Kidney glomerular epithelial cell (primary cell): ENCODE measurements at regions not wholly inside any gene's neighbourhood (a gene's known extent, or its start where the extent isn't known, plus 50 kb on each side); places are given as distances from the start of the nearest gene placed in this dataset.
A peak's percentile ranks its signal among the peaks of the same experiment; 100 is the strongest.
"Not testable (repeated sequence)": the region's sequence is repeated elsewhere in the genome, so short reads cannot be mapped to it uniquely, and the experiment has no call there.

Experiments used
- DNase-seq: peaks from one replicate; lab custom pipeline; 2025; lab: John Stamatoyannopoulos, UW

DNA sequence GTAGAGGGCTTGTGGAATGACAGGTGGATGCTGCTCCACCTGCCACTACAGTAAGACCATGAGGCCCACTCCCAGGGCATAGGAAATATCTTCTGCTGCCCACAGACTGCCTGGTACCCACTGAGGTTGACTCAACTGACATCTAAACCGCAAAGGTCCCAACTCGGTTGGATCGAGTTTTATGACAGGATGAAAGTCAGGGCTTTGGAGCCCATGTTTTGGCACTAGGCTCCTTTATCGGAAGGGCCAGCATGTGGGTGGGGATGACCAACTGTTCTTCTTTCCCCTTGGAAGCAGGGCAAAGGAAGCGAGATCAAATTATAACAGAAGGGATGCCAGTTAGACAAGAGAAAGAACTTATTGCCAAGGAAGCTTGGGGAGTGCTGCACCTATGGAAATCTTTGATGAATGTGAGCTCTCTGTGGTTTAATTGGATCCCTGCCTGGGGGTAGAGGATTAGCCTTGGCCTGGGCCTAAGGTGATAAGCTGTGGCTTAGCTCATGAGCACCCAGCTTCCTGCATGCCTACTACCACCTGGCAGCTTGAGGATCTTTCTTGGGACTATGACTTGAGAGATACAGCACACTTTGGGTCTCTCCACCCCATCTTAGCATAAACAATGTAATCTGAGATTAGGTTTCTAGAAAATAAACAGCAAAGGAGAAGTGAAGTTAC is 121.8 kb downstream of the KCNA5 start:
- DNase-seq, result no peak

DNA sequence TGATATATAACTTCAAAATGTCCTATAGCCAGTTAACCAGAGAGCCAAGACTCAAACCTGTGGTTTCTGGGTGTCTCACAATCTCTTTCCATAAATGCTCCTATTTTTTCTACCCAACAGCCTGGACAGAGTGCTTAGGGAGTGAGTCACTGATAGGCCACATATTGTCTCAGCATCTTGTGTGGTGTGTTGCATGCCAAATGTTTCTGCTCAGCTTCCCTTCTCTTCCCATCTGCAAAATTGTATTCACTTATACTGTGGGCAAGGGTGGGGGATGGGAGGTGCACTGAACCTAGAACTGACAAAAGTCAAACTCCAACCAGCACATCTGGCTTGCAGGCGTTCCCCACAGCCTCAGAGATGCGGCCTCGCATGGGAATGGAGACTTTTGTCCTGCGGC is 123.3 kb downstream of the KCNA5 start:
- peak; percentile 82 for DNase-seq

GRCh38 chr12:5168148-5168547 is 124.5 kb downstream of the KCNA5 start:
- no peak for DNase-seq

GRCh38 chr12:5170844-5171243 is 127.2 kb downstream of the KCNA5 start:
- DNase-seq, result no peak

DNA sequence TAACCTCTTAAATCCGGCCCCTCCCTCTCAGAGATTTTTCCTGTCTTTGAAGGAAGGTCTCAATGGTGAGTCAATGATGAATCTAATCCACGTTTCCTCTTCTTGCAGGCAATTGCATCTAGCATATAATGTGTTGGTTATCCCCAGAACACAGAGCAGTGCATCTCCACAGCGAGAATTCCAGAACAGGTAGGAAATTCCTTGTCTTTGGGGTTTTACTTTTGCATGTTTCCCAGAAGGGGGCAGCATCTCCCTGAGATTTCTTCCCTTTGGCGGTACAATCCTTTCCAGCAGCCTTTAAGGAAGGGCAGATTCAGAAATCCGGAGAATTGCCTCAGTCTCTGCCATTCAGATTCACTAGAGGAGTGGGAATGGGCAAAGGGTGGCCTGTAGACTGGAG is 128.0 kb downstream of the KCNA5 start:
- DNase-seq, result peak; percentile 40

DNA sequence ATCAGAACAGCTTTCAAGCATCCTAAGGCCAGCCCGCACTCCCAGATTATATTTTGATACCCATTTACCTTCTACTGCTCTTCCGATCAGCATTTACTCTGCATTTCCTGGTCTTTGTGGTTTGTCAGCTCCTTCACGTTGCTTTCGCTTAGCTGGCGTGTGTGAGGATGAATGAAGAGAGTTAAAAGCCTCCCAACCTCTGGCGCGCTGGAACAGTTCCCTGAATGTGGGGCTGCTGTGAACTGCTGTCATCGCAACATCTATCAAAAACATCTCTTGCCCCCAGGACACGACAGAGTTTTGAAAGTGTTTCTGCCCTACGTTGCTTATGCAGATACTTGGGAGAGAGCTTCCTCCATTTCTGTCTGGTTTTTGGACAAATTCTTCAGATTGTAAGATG is 129.2 kb downstream of the KCNA5 start:
- DNase-seq, result no peak

- no peak for DNase-seq
These were observed 129.9 kb downstream of the KCNA5 start for GRCh38 chr12:5173511-5174011.

DNA sequence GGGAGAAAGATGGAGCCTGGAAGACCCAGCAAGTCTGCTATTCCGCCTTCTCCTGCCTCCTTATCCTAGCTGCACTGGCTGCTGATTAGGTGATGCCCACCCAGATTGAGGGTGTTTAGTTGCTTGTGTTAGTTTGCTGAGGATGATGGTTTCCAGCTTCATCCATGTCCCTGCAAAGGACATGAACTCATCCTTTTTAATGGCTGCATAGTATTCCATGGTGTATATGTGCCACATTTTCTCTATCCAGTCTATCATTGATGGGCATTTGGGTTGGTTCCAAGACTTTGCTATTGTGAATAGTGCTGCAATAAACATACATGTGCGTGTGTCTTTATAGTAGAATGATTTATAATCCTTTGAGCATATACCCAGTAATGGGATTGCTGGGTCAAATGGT is 131.7 kb downstream of the KCNA5 start:
- not testable (repeated sequence) for DNase-seq

DNA sequence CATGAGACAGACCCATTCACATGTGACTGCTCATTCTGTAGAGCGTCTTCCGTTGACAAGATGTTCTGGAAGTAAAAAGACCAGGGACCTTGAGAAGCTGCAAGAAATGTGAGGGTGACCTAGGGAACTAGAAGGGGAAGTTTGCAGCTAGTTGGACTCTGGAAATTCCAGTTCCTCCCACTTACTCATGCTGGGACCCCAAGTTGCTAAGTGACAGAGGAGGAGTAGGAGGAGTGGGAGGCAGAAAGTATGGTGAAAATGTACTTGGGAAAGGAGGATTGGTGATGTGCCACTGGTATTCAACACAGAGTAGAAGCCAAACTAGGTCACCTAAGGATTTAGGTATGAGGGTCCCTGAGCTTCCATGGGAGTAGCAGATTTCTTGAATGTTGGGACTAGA is 132.4 kb downstream of the KCNA5 start:
- DNase-seq, result no peak

DNA sequence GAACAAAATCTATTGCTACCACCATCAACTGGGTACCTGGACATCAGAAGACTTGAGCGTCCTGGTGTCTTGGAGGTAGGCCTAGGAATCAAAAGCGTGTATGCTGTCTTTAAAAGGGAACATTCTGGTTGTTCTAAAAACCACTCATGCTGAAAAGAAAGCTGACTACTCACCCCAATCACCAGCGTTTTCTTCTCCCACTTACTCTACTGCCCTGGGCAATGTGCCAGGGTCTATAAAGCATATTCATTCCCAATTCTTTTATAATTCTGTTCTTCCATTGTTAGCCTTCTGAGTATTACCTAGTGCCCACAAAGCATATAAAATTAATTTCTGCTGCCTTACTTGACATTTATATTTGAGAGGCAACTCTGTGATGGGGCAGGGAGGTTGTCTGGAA is 133.4 kb downstream of the KCNA5 start:
- DNase-seq, result no peak

DNA sequence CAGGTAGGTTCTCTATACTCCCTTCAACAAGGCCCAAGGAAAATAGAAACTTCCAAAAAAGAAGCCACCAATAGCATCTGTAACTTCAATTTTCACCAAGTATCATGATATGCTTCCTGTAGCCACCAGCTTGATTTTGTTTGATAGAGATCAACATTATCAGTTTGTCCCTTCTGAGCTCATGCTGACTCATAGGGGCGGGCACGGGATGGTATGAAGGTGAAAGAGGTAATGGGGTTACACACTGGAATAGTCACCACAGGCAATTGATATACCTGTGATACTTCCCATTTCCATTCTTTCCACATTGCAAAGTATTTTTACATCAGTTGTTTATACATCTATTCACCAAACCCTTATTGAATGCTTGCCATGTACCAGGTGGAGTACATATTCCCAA is 134.1 kb downstream of the KCNA5 start:
- no peak for DNase-seq

GRCh38 chr12:5178571-5178970 is 134.9 kb downstream of the KCNA5 start:
- no peak for DNase-seq

GRCh38 chr12:5180496-5180895 is 136.8 kb downstream of the KCNA5 start:
- DNase-seq, result no peak

- no peak for DNase-seq
These were observed 140.5 kb downstream of the KCNA5 start for GRCh38 chr12:5184186-5184585.

GRCh38 chr12:5185435-5186069 is 141.9 kb downstream of the KCNA5 start:
- no peak for DNase-seq

GRCh38 chr12:5186715-5187114 is 143.0 kb downstream of the KCNA5 start:
- DNase-seq, result no peak

DNA sequence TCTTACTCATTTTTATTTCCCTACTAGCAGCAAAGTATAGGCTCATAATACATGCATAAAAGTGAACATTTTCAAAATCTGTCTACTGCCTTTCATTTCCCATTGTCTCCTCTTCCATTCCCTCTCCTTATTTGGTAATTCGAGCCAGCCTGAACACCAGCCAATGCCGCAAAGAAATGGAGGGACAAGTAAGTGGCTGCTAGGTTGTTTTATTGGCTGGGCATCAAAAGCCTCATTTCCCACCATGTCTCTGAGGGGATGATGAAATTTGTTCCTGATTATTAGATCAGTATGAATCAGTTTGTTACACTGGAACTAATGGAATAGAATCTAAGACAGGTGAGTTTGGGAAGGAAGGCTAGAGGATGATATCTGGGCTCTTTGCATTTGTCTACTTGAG is 143.5 kb downstream of the KCNA5 start:
- no peak for DNase-seq

DNA sequence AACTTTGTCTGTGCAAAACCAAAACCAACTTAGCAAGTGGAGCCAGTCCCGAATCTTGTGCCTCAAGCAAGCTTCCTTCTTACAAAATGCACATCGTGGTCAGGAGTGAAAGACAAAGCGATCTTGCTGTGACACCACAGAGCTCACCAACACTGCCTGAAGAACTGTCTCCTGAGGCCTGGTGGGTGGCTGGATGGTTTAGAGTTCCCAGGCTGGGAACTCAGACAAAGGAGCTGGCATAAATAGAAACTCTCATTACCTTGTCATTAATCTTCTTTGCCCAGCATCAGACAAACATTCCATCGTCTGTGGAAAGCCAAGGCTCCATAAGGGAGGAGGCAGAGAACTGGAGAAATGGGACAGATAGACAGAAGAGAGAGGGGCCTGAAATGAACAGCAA is 144.8 kb downstream of the KCNA5 start:
- DNase-seq, result no peak

- no peak for DNase-seq
These were observed 145.5 kb downstream of the KCNA5 start for GRCh38 chr12:5189173-5189572.

DNA sequence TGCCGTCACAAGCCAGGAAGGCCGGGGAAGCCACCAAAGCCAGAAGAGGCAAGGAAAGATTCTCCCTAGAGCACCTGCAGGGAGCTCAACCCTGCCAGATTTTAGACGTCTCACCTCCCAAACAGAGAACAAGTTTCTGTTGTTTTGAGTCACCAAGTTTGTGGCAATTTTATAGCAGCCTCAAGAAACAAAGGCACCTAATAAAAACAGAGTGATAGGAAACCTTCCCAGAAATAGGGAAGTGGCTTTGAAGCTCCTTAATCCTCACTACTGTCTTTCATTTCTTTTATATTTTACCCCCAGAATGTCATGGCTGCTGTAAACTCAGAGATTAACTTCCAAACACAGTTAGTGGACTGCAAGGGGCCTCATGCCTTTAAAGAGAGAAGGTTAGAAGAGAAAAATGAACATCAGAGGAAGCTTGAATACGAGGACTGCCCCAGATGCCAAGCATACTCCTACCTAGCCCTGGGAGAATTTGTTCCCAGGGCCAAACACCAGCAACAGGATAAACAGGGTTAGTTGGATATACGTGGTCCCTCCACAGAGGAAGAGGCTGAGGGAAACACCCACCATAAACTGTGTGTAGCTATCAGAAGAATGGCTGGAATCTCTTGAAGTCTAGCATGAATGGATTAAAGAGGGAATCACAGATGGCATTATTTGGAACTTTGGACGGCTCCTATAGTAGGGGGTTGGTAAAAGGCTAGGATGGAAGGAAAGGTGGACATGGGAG is 148.3 kb downstream of the KCNA5 start:
- DNase-seq, result no peak

DNA sequence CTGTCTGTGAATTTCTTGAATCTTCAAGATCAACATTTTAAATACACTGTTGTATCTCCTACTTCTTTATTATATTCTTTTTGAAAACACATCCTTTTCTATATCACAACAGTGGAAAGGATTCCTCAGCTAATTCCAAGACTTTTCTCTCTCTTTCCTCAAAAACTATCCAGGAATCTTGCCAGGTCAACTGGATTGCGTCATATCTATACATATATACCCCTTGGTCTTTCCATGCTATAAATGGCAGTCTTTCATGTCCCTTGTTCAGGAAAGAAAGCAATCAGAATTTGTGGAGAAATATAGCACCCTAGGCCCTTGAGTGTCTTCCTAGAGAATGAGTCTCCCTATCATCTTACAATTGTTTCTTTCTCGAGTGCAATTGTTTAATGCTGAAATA is 149.0 kb downstream of the KCNA5 start:
- no peak for DNase-seq

DNA sequence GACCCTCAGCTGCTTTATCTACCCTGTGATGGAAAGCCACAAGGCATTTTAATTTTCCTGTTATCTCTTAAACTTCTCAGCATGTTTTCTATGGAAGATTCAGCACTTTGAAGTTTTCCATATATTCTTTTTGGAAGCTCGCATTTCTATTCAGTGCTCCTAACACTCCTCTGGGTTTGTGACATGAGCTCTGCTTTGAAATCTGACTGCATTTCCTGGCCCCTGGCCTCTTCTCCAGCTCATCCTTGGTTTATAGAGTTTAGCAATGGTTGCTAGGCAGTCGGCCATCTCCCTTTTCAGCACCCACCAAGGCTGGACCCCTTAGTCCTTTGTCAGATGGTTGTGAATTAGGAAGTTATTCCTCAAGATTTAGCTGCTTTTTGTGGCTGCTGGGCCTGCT is 150.6 kb downstream of the KCNA5 start:
- no peak for DNase-seq

- no peak for DNase-seq
These were observed 151.6 kb downstream of the KCNA5 start for GRCh38 chr12:5195244-5195643.
